AG04450 (cell line): ENCODE measurements at regions not wholly inside any gene's neighbourhood (a gene's known extent, or its start where the extent isn't known, plus 50 kb on each side); places are given as distances from the start of the nearest gene placed in this dataset.

Source experiments
- CTCF ChIA-PET: fragments of 300-600, 350-600 bp; formaldehyde crosslinking; extraction: SDS; loops from one replicate; lab custom pipeline; 2022; ENCODE audit warnings: antibody characterized with exemption, inconsistent platforms; lab: Charles Lee
- POLR2A ChIA-PET: fragments of 350-600 bp; formaldehyde crosslinking; extraction: SDS; loops from one replicate; lab custom pipeline; 2021; ENCODE audit warnings: antibody characterized with exemption, inconsistent platforms; lab: Yijun Ruan, JAX
- DNase-seq: peaks from one replicate; pipeline ENCODE4 v3.0.0-alpha.2; 2011; ENCODE audit warnings: low read depth, low spot score
- H3K27ac ChIP-seq: one replicate; pipeline ENCODE4 v1.5.1; 2012; ENCODE audit warnings: low read depth, low read length, control low read depth
- H3K27me3 ChIP-seq: one replicate; pipeline ENCODE4 v1.6.0; 2012; ENCODE audit warnings: low read length; ENCODE audit not compliant: control insufficient read depth, insufficient read depth
- H3K4me3 ChIP-seq: 2 replicates; pipeline ENCODE4 v1.5.1; 2011; ENCODE audit warnings: mild to moderate bottlenecking, low read depth, low read length, control low read depth
- H3K9me3 ChIP-seq: 2 replicates; pipeline ENCODE4 v1.5.1; 2012; ENCODE audit warnings: low read length; ENCODE audit not compliant: control insufficient read depth, insufficient read depth
- CTCF ChIP-seq: IDR thresholded peaks from 2 replicates; pipeline ENCODE4 v1.5.1; 2011; ENCODE audit warnings: low read depth, low read length, control low read depth, inconsistent platforms

DNA sequence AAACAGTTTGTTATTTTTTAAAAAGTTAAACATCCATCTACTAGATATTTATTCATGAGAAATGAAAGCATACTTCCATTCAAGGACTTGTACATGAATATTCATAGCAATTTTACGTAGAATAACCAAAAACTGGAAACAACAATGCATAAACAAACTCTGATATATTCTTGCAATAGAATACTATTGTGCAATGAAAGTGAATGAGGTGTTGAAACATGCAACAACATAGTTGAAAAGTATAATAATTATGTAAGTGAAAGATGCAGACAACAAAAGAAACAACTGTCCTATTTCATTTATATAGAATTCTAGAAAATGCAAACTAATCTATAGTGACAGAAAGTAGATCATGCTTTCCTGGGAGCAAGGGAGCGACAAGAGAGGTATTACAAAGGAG lies 206.6 kb upstream of the KLHL29 start:
- Histone ChIP-seq H3K4me3 (no peak overlapping the region), H3K9me3 (no peaks in the 10 kb centered on the region), H3K27ac (no peak overlapping the region), H3K27me3 (no peaks in the 10 kb centered on the region)
- ChIA-PET POLR2A (no interaction called here), CTCF (no interaction called here)
- TF ChIP-seq CTCF, result no peak
- DNase-seq, result no peak

- no peak overlapping the region for H3K4me3 ChIP-seq
- no peaks in the 10 kb centered on the region for H3K9me3 ChIP-seq
- ChIA-PET POLR2A (no interaction called here), CTCF (no interaction called here)
- TF ChIP-seq CTCF, result no peak
- H3K27me3 ChIP-seq, result no peaks in the 10 kb centered on the region
- DNase-seq, result no peak
- H3K27ac ChIP-seq, result no peak overlapping the region
These were observed 201.2 kb upstream of the KLHL29 start for GRCh38 chr2:23183733-23184132.

DNA sequence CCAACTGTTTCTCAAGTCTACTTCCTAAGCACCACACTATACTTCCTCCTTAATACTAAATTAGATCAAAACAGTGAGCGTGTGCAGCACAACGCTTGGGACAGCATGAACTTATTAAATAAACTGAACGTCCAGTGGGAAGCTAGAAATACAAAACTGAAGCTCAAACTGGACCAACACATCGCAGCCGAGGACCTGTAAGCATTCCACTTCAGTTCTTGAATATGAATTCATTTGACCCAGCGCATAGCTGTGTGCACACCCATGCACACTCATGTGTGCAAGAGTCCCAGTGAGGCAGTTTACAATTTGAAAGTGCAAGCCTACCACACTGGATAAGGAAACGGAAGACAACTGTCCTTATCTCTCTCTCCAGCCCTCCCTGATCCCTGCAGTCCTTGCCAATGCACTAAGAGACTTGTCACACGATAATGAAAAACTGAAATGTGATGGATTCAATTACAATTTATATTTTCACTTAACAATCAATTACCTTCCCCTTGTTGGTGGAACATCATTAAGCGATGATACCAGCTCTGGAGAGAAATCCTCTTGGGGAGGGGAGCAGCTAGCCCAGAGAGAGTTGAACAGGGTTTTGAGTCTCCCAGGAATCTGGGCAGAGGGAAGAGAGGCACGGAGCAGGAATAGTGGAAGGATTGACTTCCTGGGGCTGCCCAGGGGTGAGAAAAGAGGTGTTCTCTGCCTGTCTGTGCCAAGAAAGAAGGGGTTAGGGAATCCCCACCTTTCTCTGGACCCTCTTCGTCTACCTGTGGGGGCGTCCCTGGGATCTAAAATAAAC lies 186.5 kb upstream of the KLHL29 start:
- CTCF ChIA-PET, result interaction anchor here (0.6 to 2.9 kb wide), 11 partner anchors 9 to 562 kb away, joined by 3 to 23 read pairs (median 3); no protein-coding TSS in a partner anchor
- TF ChIP-seq CTCF, result no peak
- DNase-seq, result no peak
- Histone ChIP-seq H3K27me3 (no peaks in the 10 kb centered on the region), H3K27ac (no peak overlapping the region), H3K4me3 (no peak overlapping the region), H3K9me3 (no peaks in the 10 kb centered on the region)
- POLR2A ChIA-PET, result no interaction called here

DNA sequence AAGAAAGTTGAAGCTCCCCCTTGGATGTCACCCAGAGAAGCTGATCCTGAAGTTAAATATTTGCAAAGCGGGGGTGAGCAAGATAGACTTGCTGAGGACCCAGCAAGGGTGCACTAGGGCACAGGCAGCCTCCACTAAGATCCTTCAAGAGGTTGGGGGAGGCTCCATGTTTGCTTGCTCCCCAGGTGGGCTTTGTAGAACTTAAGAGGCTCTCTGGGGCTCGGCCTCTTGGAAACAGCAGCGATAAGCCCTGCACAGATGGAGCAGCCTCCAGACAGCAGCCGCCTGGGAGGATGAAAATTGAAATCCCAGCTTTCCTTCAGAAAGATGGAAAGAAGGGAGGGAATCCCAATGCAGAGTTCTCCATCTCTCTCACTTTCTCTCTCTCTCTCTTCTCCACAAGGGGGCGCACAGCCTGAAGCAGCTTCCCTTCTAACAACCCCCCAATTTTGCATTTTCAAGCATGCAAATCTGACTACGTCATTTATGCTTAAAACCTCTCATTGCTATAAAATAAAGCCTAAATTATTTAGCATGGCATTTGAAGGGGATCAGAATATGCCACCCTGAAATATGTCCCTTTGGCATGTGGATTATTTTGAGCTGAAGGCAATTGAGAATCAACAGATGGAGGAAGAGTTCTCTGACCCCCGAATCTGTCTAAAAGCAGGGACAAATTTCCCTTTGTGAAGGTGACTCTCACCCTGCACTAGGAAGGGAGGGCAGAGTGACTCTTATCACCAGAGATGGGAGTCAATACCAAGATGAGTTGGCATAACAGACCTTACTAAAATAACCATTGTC lies 185.7 kb upstream of the KLHL29 start:
- ChIA-PET CTCF (interaction anchor here (0.6 to 2.9 kb wide), 12 partner anchors 10 to 562 kb away, joined by 3 to 23 read pairs (median 4); no protein-coding TSS in a partner anchor), POLR2A (no interaction called here)
- H3K27me3 ChIP-seq, result no peaks in the 10 kb centered on the region
- no peak for DNase-seq
- peak; percentile 71 for TF ChIP-seq CTCF
- H3K4me3 ChIP-seq, result no peak overlapping the region
- no peak overlapping the region for H3K27ac ChIP-seq
- H3K9me3 ChIP-seq, result no peaks in the 10 kb centered on the region
